Renal pelvis (tissue), 1 donor: ENCODE measurements at regions not wholly inside any gene's neighbourhood (a gene's known extent, or its start where the extent isn't known, plus 50 kb on each side); places are given as distances from the start of the nearest gene placed in this dataset.
A peak's percentile ranks its signal among the peaks of the same experiment; 100 is the strongest.
"Not testable (repeated sequence)": the region's sequence is repeated elsewhere in the genome, so short reads cannot be mapped to it uniquely, and the experiment has no call there.

ENCODE experiments used
- DNase-seq: peaks from one replicate; pipeline ENCODE4 v3.0.0-alpha.2; 2013

DNA sequence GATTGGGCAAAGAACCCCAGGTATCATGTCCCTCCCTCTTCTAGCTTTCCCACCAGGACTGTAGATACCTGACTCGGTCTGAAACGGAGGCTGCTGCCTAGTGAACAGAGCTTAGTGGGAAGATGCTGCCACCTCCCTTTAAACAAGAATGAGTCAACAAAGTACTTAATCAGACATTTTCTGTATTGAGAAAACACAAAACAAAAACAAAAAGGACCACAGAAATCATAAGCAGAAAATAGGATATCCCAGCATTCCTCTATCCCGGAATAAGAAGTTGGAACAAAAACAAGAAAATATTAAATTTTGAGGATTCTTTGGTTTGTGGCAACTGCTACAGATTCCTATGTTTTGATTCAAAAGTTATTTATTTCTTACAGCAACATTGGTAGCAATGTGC, 51.7 kb upstream of the COL8A1 start:
- no peak for DNase-seq

DNA sequence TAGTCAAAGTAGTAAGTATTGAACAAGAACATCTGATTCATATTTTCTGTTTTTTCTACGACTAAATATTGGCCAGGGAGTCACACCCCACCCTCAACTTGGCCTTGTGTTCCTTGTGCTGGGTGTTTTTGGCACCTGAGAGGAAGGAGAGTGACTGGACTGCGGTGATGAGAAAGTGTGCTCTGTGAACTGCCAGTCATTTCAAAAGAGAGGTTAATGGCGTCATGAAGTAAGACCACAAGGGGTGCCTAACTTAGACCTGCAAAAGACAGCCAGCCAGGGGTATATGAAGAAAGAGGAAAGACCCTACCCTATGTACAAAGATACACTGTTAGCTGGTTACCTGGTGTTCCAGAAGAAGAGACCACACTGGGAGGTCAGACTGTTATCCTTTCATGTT, 58.4 kb upstream of the COL8A1 start:
- DNase-seq: no peak

DNA sequence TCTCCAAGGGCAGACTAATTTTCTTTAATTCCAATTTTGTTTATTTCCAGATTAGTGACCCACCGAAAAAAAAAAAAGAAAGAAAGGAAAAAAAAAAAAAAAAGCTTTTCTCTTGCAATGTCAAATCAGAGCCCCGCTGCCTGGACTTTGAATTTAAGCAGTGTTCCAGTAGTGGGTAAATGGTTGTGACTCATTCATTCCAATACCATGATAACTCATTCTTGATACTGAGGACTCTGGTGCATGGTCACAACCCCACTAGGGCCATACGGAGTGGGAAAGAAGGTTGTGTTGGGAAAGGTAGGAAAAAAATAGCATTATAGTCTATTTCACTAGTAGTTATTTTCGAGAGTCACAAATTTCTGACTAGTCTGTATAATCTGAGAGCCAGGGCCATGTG, 59.1 kb upstream of the COL8A1 start:
- no peak for DNase-seq

DNA sequence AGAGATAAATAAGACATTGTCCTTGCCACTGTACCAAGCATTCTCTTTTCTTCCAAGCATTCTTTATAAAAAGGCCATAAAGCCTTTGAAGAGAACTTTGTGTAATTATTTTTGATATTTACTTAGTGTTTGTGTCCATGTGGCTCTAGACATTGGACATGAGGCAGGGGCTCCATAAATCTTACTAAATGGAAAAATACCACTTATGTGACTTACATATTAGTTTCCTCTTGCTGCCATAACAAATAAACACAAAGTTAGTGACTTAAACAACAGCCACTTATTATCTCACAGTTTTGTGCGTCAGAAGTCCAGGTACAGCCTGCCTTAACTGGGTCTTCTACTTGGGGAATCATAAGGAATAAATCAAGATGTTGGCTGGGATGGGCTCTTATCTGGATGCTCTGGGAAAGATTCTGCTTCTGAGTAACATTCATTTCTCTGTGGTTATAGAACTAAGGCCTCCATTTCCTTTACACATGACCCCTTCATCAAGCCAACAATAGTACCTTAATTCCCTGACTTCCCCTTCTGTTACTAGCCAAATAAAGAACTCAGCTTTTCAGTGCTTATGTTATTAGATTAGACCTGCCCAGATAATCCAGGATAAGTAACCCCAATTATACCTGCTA, 59.9 kb upstream of the COL8A1 start:
- DNase-seq: no peak

DNA sequence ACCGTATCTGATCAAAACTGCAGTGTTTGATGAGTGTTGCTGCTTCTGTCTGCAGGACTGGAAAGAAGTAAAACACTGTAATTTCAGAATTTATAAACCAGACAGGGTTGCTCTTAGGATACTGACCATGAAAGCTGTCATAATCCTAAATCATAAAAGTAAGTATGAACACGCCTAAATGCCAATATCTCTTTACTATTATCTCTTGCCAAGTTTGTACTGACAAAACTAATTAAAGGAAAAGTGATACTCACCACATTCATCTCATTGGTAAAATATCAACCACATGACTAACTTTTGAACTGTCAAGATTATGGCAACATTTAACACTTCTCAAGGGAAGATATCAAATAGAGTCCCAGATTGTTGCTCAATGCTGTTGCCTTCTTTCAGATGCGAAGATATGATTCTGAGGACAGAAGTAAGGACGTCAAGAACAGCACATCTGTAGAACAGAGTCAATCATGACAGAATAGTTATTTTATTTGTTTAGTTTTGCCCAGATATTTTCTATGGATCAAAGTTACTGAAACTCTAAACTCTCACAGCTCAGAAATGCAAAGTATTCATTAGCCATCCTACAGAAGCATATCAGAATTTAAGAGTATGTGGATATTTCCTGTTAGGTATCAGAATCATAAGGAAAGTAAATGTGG, 61.4 kb upstream of the COL8A1 start:
- no peak for DNase-seq

DNA sequence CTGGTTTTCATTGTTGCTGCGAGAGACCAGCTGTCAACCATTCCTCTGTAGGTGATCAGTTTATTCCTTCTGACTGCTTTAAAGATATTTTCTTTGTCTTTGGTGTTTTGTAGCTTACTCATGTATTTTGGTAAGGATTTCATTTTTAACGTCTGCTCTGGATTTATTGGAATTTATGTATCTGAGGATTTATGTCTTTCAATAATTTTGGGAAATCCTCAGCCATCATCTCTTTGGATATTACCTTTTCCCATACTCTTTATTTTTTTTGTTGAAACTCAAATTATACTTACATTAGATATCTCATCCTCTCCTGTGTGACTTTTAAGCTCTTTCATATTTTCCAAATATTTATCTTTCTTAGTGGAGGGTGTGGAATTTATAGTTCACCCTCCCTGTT, 62.7 kb upstream of the COL8A1 start:
- DNase-seq: no peak

DNA sequence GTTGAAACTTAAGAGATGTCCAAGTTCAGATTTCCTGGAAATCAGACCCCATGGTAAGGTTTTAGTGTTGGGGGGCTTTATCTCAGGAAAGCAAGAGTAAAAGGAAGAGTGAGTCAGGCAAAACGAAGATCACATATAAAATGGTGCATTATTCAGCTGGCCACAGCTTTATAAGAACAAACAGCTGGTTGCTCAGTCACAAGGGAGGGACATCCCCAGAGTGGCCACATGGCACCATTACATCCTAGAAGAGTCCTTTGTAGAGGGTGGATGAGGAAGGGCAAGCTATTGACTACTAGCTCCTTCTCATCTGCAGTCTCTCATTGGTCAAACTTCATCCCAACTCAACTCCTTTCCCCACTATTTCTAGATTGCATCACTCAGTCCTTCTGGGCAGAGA, 68.3 kb upstream of the COL8A1 start:
- no peak for DNase-seq

DNA sequence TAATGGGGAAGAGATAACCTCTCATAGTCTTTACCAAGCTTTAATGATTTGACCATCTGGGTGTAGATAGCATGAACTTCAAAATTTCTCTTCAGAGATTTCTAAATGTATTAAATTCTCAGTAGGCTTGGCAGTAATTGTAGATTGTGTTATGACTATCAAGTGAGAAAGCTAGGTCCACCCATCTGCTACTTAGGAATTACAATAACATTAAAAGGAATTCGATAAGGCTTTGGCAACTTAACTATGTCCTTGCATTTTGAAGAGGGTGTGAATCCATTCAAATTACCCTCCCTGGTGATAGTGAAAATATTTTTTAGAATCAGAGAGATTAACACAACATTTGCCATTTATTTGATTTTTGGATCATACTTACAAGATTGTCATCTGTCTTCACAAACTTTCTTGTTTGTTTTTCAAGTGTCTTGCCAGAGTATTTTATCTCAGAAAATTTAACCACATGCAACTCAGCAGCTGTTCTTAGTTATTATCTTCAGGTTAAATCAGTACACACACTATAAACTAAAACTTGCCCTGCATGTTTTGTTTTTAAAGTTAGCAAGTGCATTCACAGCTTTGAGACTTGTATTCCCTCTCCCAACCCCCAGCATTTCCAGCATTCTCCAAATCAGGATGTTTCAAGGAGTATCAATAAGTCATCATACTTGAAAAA, 69.6 kb upstream of the COL8A1 start:
- DNase-seq: no peak

DNA sequence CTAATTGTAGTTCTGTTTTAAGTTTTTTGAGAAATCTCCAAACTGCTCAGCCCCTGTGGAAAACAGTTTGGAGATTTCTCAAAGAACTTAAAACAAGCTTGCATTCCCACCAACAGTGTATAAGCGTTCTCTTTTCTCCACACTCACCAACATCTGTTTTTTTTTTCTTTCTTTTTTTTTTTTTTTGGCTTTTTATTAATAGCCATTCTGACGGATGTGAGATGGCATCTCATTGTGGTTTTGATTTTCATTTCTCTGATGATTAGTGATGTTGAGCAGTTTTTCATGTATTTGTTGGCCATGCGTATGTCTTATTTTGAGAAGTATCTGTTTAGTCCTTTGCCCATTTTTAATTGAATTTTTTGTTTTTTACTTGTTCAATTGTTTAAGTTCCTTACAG, 73.1 kb upstream of the COL8A1 start:
- DNase-seq: no peak

DNA sequence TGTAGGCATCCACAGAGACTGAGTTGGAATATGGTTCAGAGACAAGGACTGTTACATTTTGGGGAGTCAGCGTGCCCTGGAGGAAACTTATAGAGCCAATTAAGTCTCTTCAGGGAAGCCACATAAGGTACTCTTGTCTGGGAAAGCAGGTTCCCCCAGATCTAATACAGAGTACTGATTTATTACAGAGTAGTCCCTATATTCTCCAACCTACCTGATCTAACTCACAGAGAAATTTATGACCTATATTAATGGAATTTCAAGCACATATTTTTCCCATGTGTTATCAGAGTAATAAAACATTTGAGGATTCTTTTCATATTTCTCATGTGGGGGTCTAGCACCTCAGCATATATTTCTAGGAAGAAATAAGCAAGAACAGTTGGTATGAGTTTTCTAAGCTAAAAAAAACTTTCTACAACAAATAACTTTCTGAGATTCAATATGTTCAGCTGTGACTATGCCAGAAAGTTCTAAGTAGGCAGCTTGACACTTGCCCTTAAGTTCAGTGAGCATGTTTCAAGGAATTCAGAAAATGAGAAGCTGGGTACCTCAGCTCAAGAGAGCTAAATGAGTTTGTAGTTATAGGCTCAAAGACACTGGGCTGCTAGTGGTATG, 75.3 kb upstream of the COL8A1 start:
- DNase-seq: no peak

DNA sequence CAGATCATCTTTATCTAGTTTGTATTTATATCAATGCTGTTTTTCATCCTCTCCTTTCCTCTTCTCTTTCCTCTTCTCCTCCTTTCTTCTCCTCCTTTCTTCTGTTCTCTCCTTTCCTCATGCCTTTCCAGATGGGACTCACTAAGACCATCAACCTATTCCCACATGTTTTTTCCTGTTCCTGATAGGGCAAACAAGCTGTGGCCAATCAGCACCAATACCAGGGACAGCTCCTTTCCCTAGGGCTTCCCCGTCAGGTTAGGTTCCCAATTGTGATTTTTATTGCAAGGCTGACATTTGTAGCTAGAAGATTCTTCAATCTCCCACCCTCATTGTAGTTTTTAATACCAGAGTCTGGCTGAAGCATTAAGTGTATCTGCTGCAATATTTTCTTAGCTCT, 76.3 kb upstream of the COL8A1 start:
- peak; percentile 52 for DNase-seq

DNA sequence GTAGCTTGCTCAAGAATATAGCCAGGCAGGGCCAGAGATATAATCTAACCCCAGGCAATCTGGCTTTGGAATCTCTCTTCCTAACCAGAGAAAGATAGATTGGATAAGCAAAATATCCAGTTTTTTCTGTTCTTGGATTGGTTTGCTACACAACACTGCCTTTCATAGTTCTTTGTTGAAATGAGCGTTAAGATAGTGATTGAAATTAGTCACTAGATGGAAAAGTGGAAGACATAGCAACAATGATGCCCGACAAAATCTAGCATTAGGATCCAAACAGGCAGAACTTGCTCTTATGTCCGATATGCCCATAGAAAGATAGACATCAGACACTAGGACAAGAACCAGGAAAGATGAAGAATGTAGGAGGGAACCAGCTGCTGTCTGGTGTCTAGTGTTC, 77.3 kb upstream of the COL8A1 start:
- DNase-seq: no peak

DNA sequence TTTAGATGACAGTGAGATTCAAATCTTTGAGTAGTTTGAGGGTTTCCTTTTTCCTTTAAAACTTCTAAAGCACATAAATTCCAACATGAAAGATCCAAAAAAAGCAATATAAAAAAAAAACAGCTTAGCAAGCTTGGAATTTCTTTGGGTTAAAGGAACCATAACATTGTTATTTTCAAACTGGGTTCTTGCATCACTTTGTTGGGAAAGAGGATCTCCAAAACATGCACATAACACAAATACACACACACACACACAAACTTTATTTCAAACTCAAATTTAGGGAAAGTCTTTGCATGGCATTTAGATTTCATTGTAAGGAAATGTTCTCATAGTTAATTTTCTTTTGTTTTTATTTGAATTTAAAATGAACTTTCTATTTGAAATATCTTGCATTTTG, 79.2 kb upstream of the COL8A1 start:
- DNase-seq: no peak

DNA sequence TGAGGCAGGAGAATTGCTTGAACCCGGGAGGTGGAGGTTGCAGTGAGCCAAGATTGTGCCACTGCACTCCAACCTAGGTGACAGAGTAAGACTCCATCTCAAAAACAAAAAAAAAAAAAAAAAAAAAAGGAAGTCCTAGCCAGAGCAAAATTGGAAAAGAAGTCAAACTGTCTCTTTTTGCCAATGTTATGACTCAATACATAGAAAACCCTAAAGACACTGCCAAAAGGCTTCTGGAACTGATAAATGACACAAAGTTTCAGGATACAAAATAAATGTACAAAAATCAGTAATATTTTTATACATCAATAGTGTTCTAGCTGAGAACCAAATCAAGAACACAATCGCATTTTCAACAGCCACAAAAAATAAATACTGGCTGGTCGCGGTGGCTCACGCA, 82.5 kb upstream of the COL8A1 start:
- not testable (repeated sequence) for DNase-seq

DNA sequence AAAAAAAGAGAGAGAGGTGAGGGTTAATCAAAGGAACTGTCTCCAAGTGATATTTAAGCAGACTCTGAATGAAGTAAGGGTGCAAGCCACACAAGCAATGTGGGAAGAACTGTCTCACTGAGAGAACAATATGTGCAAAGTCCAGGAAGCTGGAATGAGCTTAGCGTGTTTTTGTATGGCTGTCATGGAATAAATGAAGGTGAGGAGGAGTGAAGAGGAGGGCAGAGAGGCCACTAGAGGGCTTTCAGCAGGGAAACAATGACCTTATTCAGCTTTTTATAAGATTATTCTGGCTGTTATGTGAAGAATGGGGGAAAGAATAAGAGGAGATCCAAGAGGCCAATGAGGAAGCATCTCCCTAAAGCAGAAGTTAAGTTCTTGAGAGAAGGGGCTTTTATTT, 86.9 kb upstream of the COL8A1 start:
- DNase-seq: no peak

DNA sequence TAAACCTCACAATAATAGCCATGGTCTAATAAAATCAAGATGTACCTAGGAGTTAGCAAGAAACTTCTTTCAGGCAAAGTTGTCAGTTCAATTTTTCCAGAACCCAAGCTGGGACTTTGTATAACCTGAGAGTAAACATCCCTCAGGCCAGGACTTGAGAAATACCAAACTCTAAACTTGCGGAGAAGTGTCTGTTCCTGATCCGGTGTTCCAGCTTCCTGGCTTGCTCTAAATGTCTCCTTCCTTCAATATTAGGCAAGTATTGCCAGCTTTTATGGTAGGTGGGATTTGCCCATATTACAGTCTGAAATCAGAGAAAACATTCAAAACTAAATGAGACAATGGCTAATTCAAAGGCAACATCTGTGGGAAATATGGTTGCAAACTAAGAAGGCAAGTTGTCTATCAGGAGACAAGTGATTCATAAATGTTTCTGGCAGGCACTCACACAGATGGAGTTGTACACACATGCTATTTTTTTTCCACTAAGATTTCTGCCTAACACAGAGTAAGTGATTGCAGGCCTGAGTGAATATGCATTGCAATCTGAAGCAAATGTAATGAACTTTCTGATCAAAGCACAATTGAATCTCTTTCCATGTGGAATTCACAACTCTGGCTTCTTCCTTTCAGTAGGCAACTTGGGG, 88.3 kb upstream of the COL8A1 start:
- DNase-seq: no peak

DNA sequence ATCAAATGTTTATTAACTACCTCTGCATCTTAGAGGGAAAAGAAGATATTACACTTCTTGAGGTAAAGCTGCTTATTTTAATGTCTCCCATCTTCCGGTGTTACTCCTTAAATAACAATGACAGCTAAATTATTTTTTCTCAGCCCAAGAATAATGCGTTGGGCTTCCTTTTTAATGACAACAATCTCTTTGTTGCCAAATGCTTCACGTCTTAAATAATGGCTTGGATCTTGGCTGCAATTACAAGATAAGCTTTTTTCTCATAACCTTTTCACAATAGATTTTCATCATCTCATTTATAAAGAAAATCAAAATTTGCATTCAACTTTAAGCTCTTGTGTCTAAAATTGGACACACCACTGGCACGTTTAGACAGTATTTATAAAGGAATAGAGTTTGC, 89.2 kb upstream of the COL8A1 start:
- DNase-seq: no peak

DNA sequence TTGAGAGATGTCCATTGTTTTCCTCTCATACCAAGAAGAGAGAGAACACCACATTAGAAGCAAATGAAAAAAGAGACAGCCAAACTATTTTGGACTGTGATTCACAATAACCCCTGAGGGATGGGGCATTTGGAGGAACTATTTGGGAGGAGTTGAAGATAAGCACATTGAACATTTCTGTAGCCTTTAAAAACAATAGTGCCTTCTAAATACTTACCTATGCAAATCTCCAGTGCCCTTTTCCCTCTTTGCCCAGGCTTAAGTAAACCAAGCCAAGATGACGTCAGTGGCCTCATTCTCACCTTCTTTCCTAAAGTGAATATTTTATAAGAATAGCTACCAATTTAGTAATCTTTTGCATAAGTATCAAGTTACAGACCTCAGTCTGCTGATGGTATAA, 89.7 kb upstream of the COL8A1 start:
- DNase-seq: no peak

DNA sequence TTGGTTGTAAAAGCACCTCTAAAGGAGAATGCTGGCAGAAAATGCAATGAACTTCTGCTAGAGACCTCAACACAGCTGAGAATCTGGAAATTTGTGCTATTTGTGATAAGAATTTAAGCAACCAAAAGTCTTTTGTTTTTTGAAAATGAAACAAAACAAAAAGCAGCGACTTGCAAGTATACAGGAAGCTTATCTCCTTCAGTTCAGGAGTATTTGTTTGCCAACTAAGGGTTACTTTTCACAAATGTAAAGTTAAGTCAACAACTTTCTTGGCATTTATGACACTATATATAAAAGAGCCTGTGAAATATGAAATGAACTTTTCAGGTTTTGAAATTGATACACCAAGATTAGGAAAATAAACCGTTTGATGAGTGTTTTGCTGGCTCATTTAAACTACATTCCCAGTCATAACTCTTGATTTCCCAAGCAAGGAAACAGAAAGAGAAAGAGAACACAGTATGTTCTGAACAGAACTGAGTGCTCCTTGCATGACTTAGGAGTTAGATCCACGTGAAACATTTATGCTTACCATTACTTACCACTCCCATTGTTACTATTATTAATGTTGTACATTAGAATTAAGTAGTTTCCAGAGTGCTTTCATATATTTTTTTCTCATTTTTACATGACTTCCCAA, 92.3 kb upstream of the COL8A1 start:
- no peak for DNase-seq

DNA sequence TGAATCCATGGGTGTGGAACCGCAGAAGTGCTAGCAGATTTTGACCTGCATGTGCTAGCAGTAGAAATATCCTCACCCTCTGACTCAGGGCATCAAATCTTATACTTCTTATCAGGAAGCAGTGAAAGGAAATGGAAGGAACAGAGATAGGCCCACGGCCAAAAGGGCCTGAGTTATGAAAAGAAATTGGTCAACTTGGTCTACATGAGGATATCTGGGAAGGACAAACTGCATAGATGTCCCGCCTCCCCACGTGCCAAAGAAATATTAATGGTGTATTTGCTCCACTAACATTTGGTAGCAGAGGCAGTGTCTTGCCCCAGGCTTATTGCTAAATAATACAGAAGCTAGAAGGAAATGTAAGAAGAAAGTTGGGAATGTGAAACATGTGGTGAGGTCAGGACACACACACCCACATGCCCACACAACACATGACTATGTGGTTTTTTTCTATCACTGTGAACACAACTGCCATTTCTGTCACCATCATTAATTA, 93.6 kb upstream of the COL8A1 start:
- DNase-seq: peak; percentile 37

DNA sequence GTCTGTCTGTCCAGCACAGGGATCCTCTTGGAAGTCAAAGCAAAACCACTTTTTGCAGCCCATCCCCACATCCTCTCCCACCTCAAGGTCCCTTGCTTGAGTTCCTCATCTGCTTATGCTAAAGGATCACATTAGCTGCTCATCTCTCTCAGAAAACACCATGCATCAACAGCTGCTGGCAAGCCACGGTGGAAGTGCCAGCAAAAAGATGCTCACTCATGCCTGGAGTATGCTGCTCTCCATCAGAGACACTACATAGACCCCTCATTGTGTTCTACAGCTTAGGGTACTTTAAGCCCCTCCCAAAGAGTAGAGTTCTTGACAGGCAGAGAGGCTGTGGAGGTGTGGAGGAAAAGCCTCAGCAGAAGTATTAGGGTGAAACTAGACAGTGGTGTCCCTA, 94.6 kb upstream of the COL8A1 start:
- no peak for DNase-seq
